Activated naive CD8-positive, alpha-beta T cell treated with anti-CD3 and anti-CD28 coated beads, Interleukin-2, amount 50 U/mL, for 24 hours (primary cell): ENCODE measurements at regions not wholly inside any gene's neighbourhood (a gene's known extent, or its start where the extent isn't known, plus 50 kb on each side); places are given as distances from the start of the nearest gene placed in this dataset.

Experiments
- ATAC-seq: fragments of 150-1000 bp; cut with Tn5 transposase; one replicate; pipeline ENCODE4 v1.10.0; 2021
- DNase-seq: peaks from one replicate; pipeline ENCODE4 v3.0.0; 2021
- H3K27ac Mint-ChIP-seq: one replicate; pipeline ENCODE4 v1.8.0; 2021; ENCODE audit warnings: mild to moderate bottlenecking, mixed read lengths
- H3K27me3 Mint-ChIP-seq: one replicate; pipeline ENCODE4 v1.8.0; 2021; ENCODE audit warnings: mixed read lengths
- H3K36me3 Mint-ChIP-seq: one replicate; pipeline ENCODE4 v1.8.0; 2021; ENCODE audit warnings: low read depth, mixed read lengths
- H3K4me1 Mint-ChIP-seq: one replicate; pipeline ENCODE4 v1.8.0; 2021; ENCODE audit warnings: mixed read lengths
- H3K4me3 Mint-ChIP-seq: one replicate; pipeline ENCODE4 v1.8.0; 2021; ENCODE audit warnings: mild to moderate bottlenecking, moderate library complexity, mixed read lengths
- H3K9me3 Mint-ChIP-seq: one replicate; pipeline ENCODE4 v1.8.0; 2021; ENCODE audit warnings: mixed read lengths

DNA sequence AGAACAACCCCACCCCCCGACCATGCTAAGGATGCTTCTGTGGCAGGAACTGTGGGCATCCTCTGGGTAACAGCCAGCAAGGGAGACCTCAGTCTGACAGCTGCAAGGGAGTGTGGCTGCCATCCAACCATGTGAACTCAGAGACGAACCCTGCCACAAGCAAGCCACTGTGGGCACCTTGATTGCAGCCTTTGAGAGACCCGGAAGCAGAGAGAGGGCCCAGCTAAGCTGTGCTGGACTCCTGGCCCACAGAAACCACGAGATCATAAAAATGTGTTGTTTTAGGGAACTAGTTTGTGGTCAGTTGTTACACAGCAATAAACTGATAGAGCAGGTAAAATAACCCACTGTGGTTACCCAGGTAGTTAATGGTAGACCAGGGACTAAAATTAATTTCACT lies 414.6 kb downstream of the CDH26 start:
- no peak overlapping the region for H3K27ac Mint-ChIP-seq
- no peaks in the 10 kb centered on the region for H3K9me3 Mint-ChIP-seq
- no peaks in the 10 kb centered on the region for H3K36me3 Mint-ChIP-seq
- no peak for ATAC-seq
- H3K27me3 Mint-ChIP-seq = peaks cover 5% of the 10 kb centered on the region
- no peak overlapping the region for H3K4me3 Mint-ChIP-seq
- H3K4me1 Mint-ChIP-seq = no peaks in the 10 kb centered on the region
- DNase-seq = no peak

DNA sequence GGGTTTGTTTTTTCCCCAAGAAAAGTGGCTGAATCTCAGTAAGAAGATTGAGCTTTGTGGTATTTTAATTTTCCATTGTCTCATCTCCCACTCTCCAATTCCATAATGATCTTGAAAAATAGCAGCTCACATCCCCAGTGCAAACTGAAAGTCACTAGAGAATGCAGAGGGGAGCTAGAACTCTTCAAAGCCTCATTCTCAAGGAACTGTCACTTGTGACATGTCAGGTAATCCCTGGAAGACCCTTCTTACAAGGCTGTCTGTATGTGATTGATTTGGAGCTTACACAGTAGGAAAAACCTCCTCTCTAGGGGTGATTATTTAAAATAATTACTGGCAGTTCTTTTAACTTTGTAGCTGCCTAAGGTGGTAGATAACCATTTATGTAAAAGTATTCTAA lies 420.4 kb downstream of the CDH26 start:
- Mint-ChIP-seq H3K27ac (no peak overlapping the region), H3K36me3 (no peaks in the 10 kb centered on the region), H3K4me3 (no peak overlapping the region), H3K27me3 (peaks cover 5% of the 10 kb centered on the region), H3K4me1 (no peaks in the 10 kb centered on the region), H3K9me3 (peaks cover 4% of the 10 kb centered on the region)
- ATAC-seq (no peak), DNase-seq (no peak)

DNA sequence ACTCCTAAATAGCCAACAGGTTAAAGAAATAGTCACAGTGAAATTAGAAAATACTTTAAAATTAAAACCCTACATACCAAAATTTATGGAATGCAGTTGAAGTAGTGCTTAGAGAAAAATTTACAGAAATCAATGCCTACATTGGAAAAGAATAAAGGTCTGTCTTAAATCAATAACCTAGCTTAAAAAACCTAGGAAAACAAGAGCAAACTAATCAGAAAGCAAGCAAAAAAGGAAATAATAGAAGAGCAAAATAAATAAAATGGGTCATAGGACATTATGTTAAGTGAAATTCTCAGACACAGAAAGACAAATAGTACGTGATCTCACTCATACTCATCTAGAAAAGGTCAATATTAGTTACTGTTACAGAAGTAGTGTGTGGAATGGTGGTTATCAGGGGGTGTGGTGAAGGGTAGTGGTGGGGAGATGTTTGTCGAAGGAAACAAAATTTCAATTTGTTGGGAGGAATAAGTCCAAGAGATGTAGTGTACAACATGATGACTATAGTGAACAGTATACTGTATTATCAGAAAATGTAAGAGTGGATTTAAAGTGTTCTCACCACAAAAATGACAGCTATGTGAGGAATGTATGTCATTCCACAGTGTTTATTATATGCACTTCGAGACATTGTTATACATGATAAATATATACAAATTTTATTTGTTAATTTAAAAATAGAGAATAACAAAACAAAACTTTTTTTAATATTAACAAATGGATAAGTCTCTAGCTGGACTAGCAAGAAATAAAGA lies 423.6 kb downstream of the CDH26 start:
- DNase-seq = no peak
- H3K9me3 Mint-ChIP-seq = peaks cover 9% of the 10 kb centered on the region
- no peaks in the 10 kb centered on the region for H3K4me1 Mint-ChIP-seq
- H3K27ac Mint-ChIP-seq = no peak overlapping the region
- H3K36me3 Mint-ChIP-seq = no peaks in the 10 kb centered on the region
- peaks cover 4% of the 10 kb centered on the region for H3K27me3 Mint-ChIP-seq
- H3K4me3 Mint-ChIP-seq = no peak overlapping the region
- ATAC-seq = no peak

DNA sequence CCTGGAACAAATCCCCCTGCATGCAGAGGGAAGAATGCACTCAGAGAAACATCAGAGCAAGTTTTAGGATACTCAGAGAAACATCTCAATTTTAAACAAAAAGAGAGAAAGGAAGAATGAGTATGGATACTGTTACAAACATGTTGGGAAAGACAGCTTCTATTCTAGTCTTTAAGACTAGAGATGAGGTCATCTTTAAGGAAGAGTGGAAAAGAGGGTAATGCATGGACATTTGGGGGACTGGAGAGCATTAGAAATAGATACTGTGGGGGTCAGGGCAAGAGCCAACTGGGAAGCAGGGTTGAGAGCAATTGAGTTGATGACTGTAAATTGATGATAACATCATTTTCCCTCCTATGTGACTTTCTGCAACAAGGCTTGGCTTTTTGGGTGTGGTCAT lies 431.2 kb downstream of the CDH26 start:
- H3K4me3 Mint-ChIP-seq = no peak overlapping the region
- ATAC-seq = no peak
- no peaks in the 10 kb centered on the region for H3K27me3 Mint-ChIP-seq
- H3K9me3 Mint-ChIP-seq = no peaks in the 10 kb centered on the region
- no peak for DNase-seq
- no peaks in the 10 kb centered on the region for H3K36me3 Mint-ChIP-seq
- H3K4me1 Mint-ChIP-seq = no peaks in the 10 kb centered on the region
- no peak overlapping the region for H3K27ac Mint-ChIP-seq

DNA sequence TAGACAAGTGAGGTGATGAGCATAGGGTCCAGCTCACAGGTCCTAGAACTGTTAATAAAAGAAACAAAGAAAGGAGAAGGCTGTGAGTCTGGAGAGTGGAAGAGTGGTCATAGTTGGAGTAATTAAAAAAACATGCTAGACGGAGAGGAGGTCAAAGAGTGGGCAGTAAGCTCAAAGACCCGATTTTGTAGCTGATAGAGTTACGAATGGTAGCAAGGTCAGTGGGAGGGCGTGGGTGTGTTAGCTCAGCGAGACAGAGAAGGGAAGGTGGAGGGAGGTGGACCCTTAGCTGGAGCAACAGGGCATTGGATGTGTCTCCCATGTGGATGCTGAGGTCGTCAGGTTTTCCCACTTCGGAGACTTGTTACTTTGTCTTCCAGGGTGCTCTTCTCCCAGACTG lies 431.7 kb downstream of the CDH26 start:
- Mint-ChIP-seq H3K4me1 (no peaks in the 10 kb centered on the region), H3K27me3 (no peaks in the 10 kb centered on the region), H3K9me3 (no peaks in the 10 kb centered on the region), H3K36me3 (no peaks in the 10 kb centered on the region), H3K4me3 (no peak overlapping the region), H3K27ac (no peak overlapping the region)
- DNase-seq = no peak
- no peak for ATAC-seq

DNA sequence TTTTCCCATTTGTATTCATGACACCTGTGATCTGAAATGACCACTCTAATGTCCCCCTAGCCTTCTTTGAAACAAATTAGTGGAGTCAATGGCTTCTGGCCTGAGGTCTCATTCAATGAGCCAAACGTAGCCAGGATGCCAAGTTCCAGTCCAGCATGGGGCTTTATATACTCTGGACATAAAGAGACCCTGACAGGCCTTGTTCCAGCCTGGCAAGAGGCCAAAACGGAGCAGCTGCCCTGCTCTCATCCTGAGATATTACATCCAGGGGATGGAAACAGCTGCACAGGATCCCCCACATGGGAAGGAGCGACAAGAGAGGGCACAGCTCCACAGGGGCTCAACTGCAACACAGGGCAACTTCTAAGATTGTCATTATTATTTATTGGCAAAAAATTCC lies 437.8 kb downstream of the CDH26 start:
- Mint-ChIP-seq H3K27ac (no peak overlapping the region), H3K36me3 (no peaks in the 10 kb centered on the region), H3K9me3 (peaks cover 16% of the 10 kb centered on the region), H3K4me1 (no peaks in the 10 kb centered on the region), H3K27me3 (no peaks in the 10 kb centered on the region), H3K4me3 (no peak overlapping the region)
- no peak for ATAC-seq
- no peak for DNase-seq

DNA sequence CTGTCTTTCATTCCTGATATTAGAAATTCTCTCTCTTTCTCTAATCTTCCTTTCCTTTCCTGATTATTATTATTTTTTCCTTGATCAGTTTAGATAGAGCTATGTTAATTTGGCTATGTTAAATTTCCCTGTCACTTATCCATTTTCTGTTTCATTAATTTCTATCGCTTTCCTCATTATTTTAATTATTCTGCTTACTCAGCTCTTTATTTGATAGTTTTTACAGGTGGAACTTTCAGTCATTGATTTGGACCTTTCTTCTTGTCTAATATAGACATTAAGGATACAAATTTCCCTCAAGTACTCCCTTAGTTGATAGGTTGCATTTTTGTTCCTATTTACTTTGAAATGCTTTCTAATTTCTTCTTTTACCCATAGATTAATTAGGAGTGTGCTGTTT lies 442.3 kb downstream of the CDH26 start:
- Mint-ChIP-seq H3K27ac (no peak overlapping the region), H3K4me3 (no peak overlapping the region), H3K4me1 (peaks cover 3% of the 10 kb centered on the region), H3K36me3 (no peaks in the 10 kb centered on the region), H3K9me3 (peaks cover 16% of the 10 kb centered on the region), H3K27me3 (no peaks in the 10 kb centered on the region)
- DNase-seq = no peak
- ATAC-seq = no peak

DNA sequence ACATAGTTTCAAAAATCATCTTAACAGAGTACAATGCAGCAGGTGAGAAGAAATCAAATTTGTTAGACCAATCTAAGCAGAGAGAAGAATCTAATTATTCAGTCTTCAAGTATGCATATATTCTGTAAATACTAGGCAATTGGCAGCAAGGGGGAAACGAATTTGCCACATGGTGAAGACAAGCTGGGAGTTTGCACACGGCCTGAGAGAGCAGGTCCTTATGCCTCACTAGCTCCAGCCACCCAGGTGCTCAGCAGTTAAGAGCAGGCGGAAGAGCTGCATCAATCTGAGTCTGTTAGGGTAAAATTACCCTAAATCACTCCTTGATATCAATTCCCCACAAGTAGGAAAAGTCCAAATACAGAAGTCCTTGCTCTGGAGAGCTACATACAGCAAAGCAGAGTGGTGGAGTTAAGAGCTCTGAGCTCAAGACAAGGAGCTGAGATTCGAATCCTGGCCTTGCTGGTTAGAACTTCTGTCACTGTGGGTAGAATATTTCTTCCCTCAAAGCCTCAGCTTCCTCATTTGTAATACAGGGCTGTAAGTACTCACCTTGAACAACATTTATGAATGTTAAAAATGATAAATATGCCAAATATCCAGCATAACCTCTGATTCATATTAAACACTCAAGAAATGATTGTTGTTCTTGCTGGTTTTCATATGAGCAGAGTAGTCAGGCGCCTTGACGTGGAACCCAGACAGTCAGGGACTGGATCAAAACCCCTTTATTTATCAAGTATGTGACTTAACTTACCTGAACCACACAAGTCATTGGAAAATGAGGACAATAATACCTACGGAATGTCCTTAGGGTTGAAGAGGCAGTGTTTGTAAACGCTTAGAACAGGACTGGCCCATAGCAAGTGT lies 444.2 kb downstream of the CDH26 start:
- DNase-seq (no peak), ATAC-seq (no peak)
- H3K36me3 Mint-ChIP-seq = no peaks in the 10 kb centered on the region
- H3K9me3 Mint-ChIP-seq = peaks cover 16% of the 10 kb centered on the region
- H3K4me1 Mint-ChIP-seq = peaks cover 3% of the 10 kb centered on the region
- no peak overlapping the region for H3K27ac Mint-ChIP-seq
- no peak overlapping the region for H3K4me3 Mint-ChIP-seq
- H3K27me3 Mint-ChIP-seq = no peaks in the 10 kb centered on the region

DNA sequence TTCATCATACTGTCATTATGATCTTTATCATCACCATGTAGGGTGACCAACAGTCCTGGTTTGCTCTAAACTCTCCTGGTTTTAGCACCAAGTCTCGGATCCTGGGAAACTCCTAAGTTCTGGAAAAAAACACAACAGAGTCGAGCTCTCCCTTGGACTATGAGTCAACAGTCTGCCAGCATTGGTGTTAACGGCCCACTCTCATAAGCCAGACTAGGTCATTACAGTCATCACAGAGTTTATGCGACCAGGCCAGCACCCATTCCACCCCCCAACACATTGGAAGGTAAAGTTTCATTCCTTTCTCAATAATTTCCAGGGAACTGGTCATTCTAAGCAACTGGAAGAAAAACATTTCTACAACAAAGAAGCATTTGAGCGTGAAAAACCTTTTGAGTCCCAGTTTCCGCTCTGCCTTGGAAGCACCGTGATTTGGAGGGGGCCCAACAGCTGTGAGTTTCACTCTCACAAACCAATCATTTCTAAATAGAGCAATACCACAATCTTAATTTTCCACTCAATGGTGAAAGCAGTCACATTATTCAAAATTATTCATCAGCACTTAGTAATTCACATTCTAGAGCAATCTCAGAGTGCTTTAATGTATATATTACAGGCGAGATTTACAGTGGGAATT lies 445.0 kb downstream of the CDH26 start:
- Mint-ChIP-seq H3K27ac (no peak overlapping the region), H3K4me1 (peaks cover 3% of the 10 kb centered on the region), H3K4me3 (no peak overlapping the region), H3K36me3 (no peaks in the 10 kb centered on the region), H3K27me3 (no peaks in the 10 kb centered on the region), H3K9me3 (peaks cover 16% of the 10 kb centered on the region)
- ATAC-seq (no peak), DNase-seq (no peak)

DNA sequence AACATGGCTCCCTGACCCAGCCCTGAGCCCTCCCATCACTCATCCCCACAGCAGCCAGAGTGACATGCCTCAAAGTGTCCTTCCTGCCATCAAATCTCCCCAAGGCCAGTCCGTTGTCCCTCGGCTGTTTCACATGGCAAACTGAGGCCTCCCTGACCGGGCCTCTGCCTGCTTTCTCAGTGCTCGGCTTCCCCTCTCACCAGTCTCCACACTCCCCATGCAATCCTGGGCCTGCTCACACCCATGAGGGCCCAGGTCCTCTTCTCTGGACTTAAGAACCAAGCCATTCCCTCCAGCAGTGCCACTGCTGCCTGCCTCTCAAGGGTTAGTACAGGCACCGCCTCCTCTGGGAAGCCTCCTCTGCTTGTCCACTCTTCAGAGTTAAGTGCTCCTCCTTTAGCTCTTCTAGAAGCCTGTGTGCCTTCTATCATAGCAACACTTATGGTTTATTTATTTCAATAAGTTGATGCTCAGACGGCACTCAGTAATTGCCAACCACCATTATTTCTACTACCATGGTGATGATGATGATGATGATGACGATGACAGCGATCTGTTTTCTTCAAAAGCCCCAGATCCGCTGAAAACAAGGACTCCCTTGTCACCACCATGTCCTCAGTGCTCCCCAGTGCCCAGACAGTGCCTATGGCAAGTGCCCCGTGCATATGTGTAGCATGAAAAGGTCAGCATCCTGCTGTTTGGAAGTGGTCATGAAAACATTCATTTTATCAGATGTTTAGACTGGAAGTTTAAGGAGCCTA lies 449.0 kb downstream of the CDH26 start:
- DNase-seq (no peak), ATAC-seq (no peak)
- H3K9me3 Mint-ChIP-seq = peaks cover 4% of the 10 kb centered on the region
- H3K4me1 Mint-ChIP-seq = peaks cover 3% of the 10 kb centered on the region
- no peaks in the 10 kb centered on the region for H3K36me3 Mint-ChIP-seq
- H3K27me3 Mint-ChIP-seq = no peaks in the 10 kb centered on the region
- no peak overlapping the region for H3K27ac Mint-ChIP-seq
- no peak overlapping the region for H3K4me3 Mint-ChIP-seq

DNA sequence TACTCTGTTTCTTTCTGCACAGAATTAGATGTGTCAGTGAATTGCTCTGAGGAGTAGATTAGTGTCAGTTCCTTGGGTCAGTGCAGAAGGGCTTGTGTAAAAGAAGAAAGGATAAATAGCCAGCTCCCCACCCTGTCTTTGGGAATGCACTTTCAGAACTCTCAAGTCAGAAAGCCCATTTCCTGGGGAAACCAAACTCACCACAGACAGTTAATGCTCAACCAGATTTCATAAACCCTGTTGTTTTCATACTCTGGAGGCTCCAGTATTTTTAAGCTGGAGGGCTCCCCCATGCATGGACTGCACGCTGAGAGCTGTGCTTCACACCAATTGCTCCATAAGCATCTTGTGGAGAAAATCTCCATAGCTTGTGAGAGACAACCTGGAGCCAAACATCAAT lies 449.7 kb downstream of the CDH26 start:
- no peak overlapping the region for H3K4me3 Mint-ChIP-seq
- no peaks in the 10 kb centered on the region for H3K36me3 Mint-ChIP-seq
- peaks cover 3% of the 10 kb centered on the region for H3K4me1 Mint-ChIP-seq
- no peak for DNase-seq
- ATAC-seq = no peak
- H3K9me3 Mint-ChIP-seq = peaks cover 4% of the 10 kb centered on the region
- H3K27me3 Mint-ChIP-seq = no peaks in the 10 kb centered on the region
- no peak overlapping the region for H3K27ac Mint-ChIP-seq

DNA sequence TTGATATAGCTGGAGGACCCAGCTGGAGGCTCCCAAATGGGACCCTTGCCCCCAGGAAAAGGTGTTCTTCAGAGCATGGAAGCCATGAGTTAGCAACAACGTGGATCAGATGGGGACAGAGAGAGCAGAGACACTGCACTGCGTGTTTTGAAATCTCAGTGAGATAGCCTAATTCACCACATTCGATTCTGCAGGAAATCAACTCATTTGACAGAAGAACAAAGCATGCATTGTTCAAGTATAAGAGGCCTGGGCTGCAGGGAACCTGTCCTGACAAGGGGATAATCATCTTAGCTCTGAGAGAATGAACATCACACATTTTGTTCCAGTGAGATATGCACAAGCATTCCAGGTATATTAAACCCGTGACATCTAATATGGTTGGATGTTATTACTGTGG lies 450.2 kb downstream of the CDH26 start:
- H3K4me3 Mint-ChIP-seq = no peak overlapping the region
- H3K9me3 Mint-ChIP-seq = peaks cover 4% of the 10 kb centered on the region
- no peaks in the 10 kb centered on the region for H3K4me1 Mint-ChIP-seq
- no peak for DNase-seq
- ATAC-seq = no peak
- H3K27me3 Mint-ChIP-seq = no peaks in the 10 kb centered on the region
- H3K27ac Mint-ChIP-seq = no peak overlapping the region
- no peaks in the 10 kb centered on the region for H3K36me3 Mint-ChIP-seq

DNA sequence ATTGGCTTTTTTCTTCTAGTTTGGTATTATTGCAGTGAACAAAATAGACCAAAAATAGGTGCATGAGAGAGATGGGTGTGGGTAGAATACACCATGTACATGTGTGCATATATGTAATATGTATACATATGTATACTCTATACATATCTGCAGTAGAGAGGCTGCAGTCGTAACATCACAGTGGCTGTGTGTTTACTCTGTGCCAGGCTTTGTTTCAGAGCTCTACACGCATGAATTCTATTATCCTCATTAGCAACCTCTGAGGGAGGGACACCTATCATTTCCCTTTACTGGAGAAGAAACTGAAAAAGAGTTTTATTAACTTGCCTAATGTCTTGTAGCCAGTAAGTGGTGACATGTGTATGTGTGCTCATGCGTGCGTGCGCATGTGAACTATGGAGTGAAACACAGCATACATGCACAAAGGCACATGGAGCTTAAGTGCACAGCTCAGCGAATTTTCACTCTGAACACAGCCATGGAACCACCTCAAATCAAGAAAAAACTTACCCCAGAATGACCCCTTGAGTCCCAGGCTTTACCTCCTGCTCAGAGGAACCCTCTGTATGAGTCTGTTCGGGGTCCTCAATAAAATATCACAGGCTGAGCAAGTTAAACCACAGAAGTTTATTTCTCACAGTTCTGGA lies 452.5 kb downstream of the CDH26 start:
- DNase-seq (no peak), ATAC-seq (no peak)
- no peaks in the 10 kb centered on the region for H3K27me3 Mint-ChIP-seq
- H3K9me3 Mint-ChIP-seq = peaks cover 4% of the 10 kb centered on the region
- H3K4me3 Mint-ChIP-seq = no peak overlapping the region
- H3K27ac Mint-ChIP-seq = no peak overlapping the region
- H3K4me1 Mint-ChIP-seq = no peaks in the 10 kb centered on the region
- H3K36me3 Mint-ChIP-seq = no peaks in the 10 kb centered on the region

DNA sequence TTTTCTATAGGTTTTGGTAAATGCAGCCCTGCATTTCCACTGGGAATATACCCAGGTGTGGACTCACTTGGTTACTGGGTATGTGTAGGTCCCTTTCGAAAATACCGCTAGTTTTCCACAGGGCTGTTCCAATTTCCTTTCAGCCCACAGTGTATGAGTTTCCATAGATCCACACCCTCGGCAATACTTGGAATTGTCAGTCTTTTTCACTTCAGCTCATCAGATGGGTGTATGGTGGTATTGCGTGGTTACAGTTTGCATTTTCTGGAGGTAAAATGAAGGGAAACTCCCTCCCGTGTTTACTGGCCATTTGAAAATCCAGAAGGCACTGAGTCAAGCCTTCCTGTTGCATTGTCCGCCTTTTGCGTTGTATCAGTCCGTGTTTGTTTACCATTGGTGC lies 453.6 kb downstream of the CDH26 start:
- no peak overlapping the region for H3K27ac Mint-ChIP-seq

More for the DNA sequence above, 453.6 kb downstream of the CDH26 start:
- no peaks in the 10 kb centered on the region for H3K4me1 Mint-ChIP-seq
- no peaks in the 10 kb centered on the region for H3K27me3 Mint-ChIP-seq
- ATAC-seq (no peak), DNase-seq (no peak)
- H3K9me3 Mint-ChIP-seq = peaks cover 4% of the 10 kb centered on the region
- H3K36me3 Mint-ChIP-seq = no peaks in the 10 kb centered on the region
- H3K4me3 Mint-ChIP-seq = no peak overlapping the region
